ENCODE measurements at regions not wholly inside any gene's neighbourhood (a gene's known extent, or its start where the extent isn't known, plus 50 kb on each side); places are given as distances from the start of the nearest gene placed in this dataset.

GRCh38 chr16:48105976-48106375 lies 49.8 kb downstream of the ABCC12 start:
- in situ Hi-C loops (cut with HindIII; ENCODE audit: low sequenced_read_pairs) = no loop called here

GRCh38 chr16:48105456-48105855 lies 50.3 kb downstream of the ABCC12 start:
- in situ Hi-C loops (cut with HindIII; ENCODE audit: low sequenced_read_pairs) = no loop called here

DNA sequence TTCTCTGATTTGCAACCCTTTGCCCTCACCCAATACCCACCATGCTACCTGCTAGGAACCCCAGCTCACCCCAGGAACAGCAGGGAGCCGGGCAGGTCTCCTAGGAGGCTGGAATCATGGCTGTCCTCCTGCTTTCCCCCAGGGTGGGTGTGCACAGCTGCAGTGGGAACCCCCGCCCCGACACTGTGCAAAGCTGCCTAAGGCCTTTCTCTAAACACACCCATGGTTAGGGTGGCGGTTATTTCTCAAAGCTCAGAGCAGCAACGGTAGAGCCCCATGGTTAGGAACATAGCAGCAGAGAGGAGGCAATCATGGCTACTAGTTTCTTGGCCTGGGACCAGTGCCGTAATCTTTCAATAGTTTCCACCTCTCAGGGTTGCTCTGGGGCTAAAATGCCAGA lies 52.2 kb downstream of the ABCC12 start:
- in situ Hi-C loops (cut with HindIII; ENCODE audit: low sequenced_read_pairs) = no loop called here

- in situ Hi-C loops (cut with HindIII; ENCODE audit: low sequenced_read_pairs) = no loop called here
Measured at GRCh38 chr16:48102083-48103008, 53.4 kb downstream of the ABCC12 start.

- in situ Hi-C loops (cut with HindIII; ENCODE audit: low sequenced_read_pairs) = no loop called here
Measured at GRCh38 chr16:48101069-48101674, 54.6 kb downstream of the ABCC12 start.

GRCh38 chr16:48099455-48099854 lies 56.3 kb downstream of the ABCC12 start:
- in situ Hi-C loops (cut with HindIII; ENCODE audit: low sequenced_read_pairs) = no loop called here

DNA sequence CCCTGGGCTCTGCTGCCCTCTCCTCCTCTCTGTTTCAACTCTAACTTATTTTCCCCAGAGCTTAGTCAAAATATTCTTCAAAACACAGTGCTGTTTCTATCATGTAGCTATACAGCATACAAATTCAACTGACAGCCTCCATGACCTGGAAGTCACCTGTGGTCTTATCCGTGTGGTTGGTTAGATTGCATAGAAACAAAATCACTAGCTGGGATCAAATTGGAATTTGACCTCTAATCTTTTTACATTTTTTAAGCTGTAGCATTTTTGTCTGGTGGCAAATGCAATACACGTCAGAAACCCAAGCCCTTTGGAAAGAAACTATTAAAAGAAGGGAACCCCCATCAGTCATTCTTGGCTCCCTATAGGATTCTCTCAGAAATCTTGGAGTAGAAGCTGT lies 57.3 kb downstream of the ABCC12 start:
- in situ Hi-C loops (cut with HindIII; ENCODE audit: low sequenced_read_pairs) = no loop called here

DNA sequence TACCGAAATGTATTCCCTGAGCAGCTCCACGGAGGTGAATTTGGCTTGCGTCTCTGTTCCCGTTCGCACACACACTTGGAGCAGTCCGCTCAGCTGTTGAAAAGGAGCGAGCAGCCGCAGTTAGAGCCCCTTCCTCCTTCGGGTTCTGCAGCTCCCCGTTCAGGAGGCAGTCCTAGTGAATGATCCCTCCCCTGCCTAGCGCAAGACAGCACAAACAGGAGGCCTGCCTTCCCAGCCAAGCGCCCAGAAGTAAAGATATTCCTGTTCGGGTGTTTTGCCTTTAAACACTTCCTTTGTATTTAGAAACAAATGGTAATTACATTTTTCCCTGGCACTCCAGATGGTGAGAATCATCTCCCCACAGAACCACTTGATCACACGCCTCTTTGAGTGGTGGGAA lies 64.7 kb downstream of the ABCC12 start:
- in situ Hi-C loops (cut with HindIII; ENCODE audit: low sequenced_read_pairs) = no loop called here

DNA sequence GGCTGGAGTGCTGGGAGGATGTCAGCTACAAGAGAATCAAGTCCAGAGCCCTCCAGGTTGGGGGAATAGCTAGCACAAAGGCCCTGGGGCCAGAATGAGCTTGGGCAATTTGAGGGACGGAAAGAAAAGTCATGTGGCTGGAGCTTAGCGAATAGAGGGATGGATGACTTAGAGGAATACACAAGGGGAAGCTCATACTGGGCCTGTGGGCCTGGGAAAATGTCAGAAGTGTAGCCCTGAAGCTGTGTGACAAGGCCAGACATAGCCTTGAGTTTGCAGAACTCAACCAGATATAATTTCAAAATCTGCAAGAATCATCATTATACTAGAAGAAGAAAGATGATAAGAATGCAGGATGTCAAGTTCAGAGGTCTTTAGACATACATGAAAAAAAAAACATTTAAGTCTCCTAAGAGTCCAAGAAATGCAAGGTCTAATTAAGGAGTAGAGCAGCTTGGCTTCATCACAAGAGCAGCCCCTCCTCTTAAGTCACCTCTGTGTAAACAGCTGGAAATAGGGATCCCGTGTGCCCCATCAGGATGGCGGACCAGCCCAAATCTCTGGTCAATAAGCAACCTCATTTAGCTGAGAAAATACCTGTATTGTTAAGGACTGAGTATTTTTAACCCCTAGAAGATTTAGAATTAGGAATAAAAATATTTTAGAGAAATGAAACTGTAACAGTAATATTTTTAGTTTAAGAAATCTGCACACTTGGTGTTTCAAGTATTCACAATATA lies 66.6 kb downstream of the ABCC12 start:
- in situ Hi-C loops (cut with HindIII; ENCODE audit: low sequenced_read_pairs) = no loop called here

DNA sequence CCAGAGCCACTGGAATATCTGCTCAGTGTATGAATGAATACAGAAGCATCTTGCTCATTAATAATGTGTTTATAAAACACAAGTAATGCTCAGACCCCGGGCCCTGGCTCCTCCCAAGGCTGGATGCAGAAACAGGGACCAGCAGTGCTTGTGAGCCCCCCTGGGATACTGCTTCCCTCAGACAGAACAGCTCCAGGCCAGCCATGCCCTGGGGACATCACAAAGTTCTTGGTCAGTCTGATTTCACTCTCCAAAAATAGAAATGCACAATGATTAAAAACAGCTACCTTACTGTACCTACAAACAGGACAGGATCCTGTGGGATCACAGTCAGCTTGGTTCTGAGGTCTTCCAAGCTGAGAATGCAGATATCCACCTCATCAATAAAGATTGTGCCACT lies 68.2 kb downstream of the ABCC12 start:
- in situ Hi-C loops (cut with HindIII; ENCODE audit: low sequenced_read_pairs) = no loop called here

DNA sequence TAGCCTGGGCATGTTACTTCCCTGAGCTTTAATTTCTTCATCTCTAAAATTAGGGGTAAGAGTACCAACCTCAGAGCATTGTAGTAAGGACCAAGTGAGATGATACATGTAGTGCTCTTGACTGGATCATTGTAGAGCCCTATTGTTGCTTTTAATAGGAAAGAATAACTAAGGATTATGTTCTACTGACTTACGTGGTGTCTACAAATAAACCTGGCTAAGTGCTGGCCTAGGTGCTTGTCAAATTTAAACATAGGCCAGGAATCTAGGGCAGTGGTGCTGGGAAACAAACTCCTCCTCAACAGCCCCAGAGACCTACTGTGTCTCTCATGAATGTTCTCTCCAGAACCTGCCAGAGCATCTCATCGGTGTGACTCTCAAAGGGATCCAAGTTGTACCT lies 69.4 kb downstream of the ABCC12 start:
- in situ Hi-C loops (cut with HindIII; ENCODE audit: low sequenced_read_pairs) = no loop called here

DNA sequence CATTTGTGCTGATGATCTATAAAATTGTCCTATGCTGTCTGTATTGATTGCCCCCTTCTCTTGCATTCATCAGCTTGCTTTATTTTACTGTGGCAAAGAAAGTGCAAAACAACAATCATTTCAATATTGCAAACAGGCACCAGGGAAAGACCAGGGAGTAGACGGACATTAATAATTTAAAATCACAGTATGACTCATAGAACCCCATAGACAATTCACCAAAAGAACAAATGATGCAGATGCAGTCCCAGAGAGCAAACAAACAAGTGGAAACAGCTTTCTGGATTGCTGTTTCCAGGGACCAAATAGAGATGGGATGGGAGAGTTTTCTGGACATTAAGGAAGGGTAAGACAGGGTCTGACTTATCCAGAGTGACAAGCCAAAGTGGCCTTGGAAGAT lies 70.1 kb downstream of the ABCC12 start:
- in situ Hi-C loops (cut with HindIII; ENCODE audit: low sequenced_read_pairs) = no loop called here

- in situ Hi-C loops (cut with HindIII; ENCODE audit: low sequenced_read_pairs) = no loop called here
Measured at GRCh38 chr16:48084826-48085225, 71.0 kb downstream of the ABCC12 start.

DNA sequence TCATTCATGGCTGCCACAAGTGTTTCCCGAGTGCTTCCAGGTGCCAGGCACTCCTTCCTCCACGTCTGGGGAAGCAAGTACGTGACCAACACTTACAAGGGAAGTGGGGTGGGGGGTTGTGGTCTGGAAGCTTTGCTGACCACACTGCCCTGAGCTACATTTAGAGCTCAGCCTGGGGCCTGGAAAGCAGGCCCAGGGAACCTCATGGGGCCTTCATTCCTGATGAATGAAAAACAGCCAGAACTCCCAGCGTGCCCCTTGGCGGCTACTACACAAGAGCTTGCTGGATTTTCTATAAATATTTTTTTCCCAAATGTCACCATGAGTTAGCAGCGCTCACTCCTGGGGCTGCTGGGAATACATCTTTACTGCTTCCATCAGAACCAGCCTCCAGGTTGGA lies 73.3 kb downstream of the ABCC12 start:
- in situ Hi-C loops (cut with HindIII; ENCODE audit: low sequenced_read_pairs) = no loop called here

DNA sequence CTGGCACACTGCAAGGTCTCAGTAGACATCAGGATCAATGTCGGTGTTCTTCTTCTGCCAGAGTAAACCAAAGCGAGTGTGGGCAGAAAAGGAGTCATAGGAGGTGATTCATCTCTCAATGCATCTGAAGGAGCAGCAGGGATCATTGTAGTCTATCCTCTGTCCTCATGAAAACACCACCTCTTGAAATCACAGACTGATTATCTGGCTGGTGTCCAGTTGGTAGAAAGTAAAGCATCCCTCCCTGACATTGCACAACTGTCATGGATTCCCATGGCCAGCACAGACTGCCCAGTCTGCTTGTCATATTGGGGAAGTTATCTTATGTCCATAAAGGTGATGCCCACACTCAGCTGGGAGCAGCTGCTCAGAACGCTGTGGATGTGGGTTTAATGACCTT lies 74.1 kb downstream of the ABCC12 start:
- in situ Hi-C loops (cut with HindIII; ENCODE audit: low sequenced_read_pairs) = no loop called here

- in situ Hi-C loops (cut with HindIII; ENCODE audit: low sequenced_read_pairs) = no loop called here
Measured at GRCh38 chr16:48076455-48077012, 79.3 kb downstream of the ABCC12 start.

GRCh38 chr16:48075398-48075797 lies 80.4 kb downstream of the ABCC12 start:
- in situ Hi-C loops (cut with HindIII; ENCODE audit: low sequenced_read_pairs) = no loop called here

DNA sequence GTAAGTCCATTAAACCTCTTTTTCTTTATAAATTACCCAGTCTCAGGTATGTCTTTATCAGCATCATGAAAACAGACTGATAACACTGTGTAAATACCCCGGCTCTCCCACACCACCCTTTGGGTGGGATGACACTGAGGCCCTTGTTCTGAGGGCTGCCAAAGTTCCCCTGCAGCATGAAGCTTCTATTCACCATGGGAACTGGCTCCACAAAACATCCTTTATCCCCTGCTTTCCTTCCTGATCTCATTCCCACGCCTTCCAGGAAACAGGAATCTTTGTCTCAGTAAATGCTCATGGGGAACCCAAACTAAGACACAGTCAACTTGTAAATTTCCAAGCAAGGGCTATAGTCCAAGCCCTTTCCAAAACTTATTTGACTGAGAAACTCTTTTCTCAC lies 88.4 kb downstream of the ABCC12 start:
- in situ Hi-C loops (cut with HindIII; ENCODE audit: low sequenced_read_pairs) = no loop called here

DNA sequence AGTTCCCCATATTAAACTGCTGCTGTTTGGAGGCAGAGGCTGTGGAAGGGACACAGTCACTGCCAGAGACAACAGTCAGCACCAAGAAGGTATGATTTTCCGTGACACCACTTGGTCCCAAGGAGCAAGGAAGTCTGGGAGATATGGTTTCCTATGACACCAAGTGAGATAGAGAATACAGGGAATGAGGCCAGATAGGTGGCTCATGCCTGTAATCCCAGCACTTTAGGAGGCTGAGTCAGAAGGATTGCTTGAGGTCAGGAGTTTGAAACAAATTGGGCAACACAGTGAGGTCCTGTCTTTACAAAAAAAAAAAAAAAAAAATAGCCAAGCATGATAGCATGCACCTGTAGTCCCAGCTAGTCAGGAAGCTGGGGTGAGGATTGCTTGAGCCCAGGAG lies 90.8 kb downstream of the ABCC12 start:
- in situ Hi-C loops (cut with HindIII; ENCODE audit: low sequenced_read_pairs) = no loop called here

GRCh38 chr16:48062681-48063080 lies 93.1 kb downstream of the ABCC12 start:
- in situ Hi-C loops (cut with HindIII; ENCODE audit: low sequenced_read_pairs) = no loop called here

DNA sequence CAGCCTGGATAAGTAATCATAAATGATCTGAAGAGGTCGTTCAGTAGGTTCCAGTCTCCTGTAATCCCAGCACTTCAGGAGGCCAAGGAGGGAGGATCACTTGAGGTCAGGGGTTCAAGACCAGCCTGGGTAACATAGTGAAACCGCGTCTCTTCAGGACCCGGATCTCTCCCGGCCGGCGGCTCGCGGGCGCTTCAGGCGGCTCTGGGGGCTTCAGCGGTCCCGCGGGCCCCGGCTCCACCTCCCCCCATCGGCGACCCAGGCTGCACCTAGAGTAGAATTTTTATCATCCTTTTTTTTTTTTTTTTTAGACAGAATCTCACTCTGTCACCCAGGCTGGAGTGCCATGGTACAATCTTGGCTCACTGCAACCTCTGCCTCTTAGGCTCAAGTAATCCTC lies 95.9 kb downstream of the ABCC12 start:
- in situ Hi-C loops (cut with HindIII; ENCODE audit: low sequenced_read_pairs) = no loop called here

Measured in DLD1 (cell line).